Naive B cell (primary cell): ENCODE measurements at regions not wholly inside any gene's neighbourhood (a gene's known extent, or its start where the extent isn't known, plus 50 kb on each side); places are given as distances from the start of the nearest gene placed in this dataset.
"Not testable (repeated sequence)": the region's sequence is repeated elsewhere in the genome, so short reads cannot be mapped to it uniquely, and the experiment has no call there.

Source experiments
- ATAC-seq, 2 donors: fragments of 150-1000 bp; cut with Tn5 transposase; 2 replicates each; pipeline ENCODE4 v1.10.0; 2021; ENCODE audit warnings: low read depth in 2 of 2, mild to moderate bottlenecking in 2 of 2, moderate library complexity in 2 of 2
- DNase-seq: peaks from one replicate; pipeline ENCODE4 v3.0.0; 2022
- H3K27ac Mint-ChIP-seq, 6 donors: one replicate each; pipeline ENCODE4 v1.8.0; 2020 to 2022; ENCODE audit warnings: mild to moderate bottlenecking in 6 of 6, mixed read lengths in 6 of 6, moderate library complexity in 5 of 6, inconsistent platforms in 2 of 6
- H3K27me3 Mint-ChIP-seq, 3 donors: one replicate each; pipeline ENCODE4 v1.8.0; 2021 to 2022; ENCODE audit warnings: mixed read lengths in 3 of 3, mild to moderate bottlenecking in 1 of 3
- H3K36me3 Mint-ChIP-seq, 2 donors: one replicate each; pipeline ENCODE4 v1.8.0; 2020 to 2022; ENCODE audit warnings: mixed read lengths in 2 of 2, inconsistent platforms in 1 of 2, mild to moderate bottlenecking in 1 of 2
- H3K4me1 Mint-ChIP-seq, 3 donors: one replicate each; pipeline ENCODE4 v1.8.0; 2020 to 2022; ENCODE audit warnings: mixed read lengths in 3 of 3, inconsistent platforms in 1 of 3, mild to moderate bottlenecking in 1 of 3, moderate library complexity in 1 of 3
- H3K4me3 Mint-ChIP-seq, 8 donors: one replicate each; pipeline ENCODE4 v1.8.0; 2020 to 2022; ENCODE audit warnings: mild to moderate bottlenecking in 8 of 8, mixed read lengths in 8 of 8, moderate library complexity in 8 of 8, inconsistent platforms in 2 of 8
- H3K9me3 Mint-ChIP-seq, 7 donors: one replicate each; pipeline ENCODE4 v1.8.0; 2020 to 2022; ENCODE audit warnings: mixed read lengths in 7 of 7, mild to moderate bottlenecking in 5 of 7, inconsistent platforms in 2 of 7, moderate library complexity in 1 of 7

DNA sequence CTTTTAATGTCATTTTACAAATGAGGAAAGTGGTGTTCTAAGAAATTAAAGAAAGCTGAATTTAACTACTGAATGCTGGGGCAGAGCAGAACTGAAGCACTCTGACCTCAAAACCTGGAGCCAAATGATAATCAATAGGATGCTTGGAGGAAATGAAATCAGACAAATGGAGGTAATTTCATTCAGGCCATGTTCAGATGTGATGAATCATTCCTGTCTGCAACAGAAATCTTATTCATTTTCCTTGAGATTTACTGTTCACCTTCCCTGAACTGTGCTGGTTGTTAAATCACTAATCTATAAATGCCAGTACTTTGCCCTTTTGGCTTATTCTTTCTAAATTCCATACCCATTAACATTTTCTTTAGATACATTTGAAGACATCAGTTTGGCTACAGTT, 85.6 kb upstream of the SNX7 start:
- Mint-ChIP-seq H3K9me3 (peaks cover 0 to 6% (median 0%) of the 10 kb centered on the region in 7 donors), H3K36me3 (no peaks in the 10 kb centered on the region), H3K27ac (no peak overlapping the region), H3K27me3 (no peaks in the 10 kb centered on the region), H3K4me1 (no peaks in the 10 kb centered on the region), H3K4me3 (no peak overlapping the region)
- ATAC-seq (no peak), DNase-seq (no peak)

DNA sequence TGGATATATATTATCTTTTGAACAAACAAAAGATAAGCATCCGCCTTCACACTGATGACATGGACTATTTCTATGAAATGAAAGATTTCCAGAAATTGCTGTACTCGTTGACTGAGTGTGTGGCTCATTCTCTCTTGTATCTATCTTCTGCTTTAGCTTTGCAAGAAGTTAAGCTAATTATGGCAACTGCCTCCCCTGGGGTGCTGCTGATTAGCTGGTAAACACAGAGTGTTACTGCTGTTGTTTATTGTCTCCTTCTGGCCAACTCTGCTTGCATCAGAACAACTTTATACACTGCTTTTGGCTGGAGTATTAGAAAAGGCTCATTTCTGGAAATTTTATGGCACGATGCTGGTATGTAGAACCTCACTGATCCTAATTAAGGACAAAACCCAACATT, 95.6 kb upstream of the SNX7 start:
- ATAC-seq (no peak), DNase-seq (no peak)
- H3K27me3 Mint-ChIP-seq = no peaks in the 10 kb centered on the region
- no peaks in the 10 kb centered on the region for H3K36me3 Mint-ChIP-seq
- peaks cover 8 to 25% (median 15%) of the 10 kb centered on the region in 7 donors for H3K9me3 Mint-ChIP-seq
- H3K27ac Mint-ChIP-seq = no peak overlapping the region
- no peak overlapping the region for H3K4me3 Mint-ChIP-seq
- H3K4me1 Mint-ChIP-seq = no peaks in the 10 kb centered on the region

DNA sequence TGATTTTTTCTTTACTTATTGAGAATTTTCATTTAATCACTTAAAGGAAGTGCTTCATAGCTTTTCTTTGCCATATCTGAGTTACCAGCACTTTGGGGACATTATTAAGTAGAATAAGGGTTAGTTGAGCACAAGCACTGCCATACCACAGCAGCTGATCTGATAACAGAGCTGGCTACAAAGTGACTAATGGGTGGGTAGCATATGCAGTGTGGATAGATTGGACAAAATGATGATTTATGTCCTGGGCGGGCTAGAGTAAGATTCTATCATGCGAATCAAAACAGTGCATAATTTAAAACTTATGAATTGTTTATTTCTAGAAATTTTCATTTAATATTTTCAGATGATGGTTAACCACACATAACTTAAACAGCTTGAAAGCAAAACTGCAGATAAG, 102.2 kb upstream of the SNX7 start:
- DNase-seq = no peak
- Mint-ChIP-seq H3K9me3 (peaks cover 7 to 23% (median 13%) of the 10 kb centered on the region in 7 donors), H3K27me3 (no peaks in the 10 kb centered on the region), H3K4me1 (no peaks in the 10 kb centered on the region), H3K4me3 (no peak overlapping the region), H3K27ac (no peak overlapping the region), H3K36me3 (no peaks in the 10 kb centered on the region)
- ATAC-seq = no peak

DNA sequence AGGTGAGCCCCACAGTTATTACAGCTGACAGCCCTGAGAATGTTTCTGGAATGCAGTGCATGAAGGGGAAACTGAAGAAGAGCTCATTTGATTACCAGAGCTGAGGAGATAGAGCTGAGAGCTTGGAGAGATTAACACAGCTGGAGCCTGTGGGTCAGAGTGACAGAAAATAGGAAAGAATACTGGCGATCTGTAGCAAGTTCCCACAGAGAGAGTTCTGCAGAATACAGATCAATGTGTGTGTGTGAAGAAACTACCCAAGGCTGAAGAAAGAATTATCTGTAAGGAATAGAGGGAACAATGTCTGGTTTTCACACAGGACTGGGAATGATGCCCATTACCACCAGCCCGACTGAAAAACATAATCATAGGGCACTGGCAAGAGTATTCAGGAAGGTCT, 103.6 kb upstream of the SNX7 start:
- Mint-ChIP-seq H3K4me1 (no peaks in the 10 kb centered on the region), H3K27me3 (no peaks in the 10 kb centered on the region), H3K4me3 (no peak overlapping the region), H3K36me3 (no peaks in the 10 kb centered on the region), H3K9me3 (peaks cover 2 to 17% (median 7%) of the 10 kb centered on the region in 7 donors), H3K27ac (no peak overlapping the region)
- ATAC-seq (no peak), DNase-seq (no peak)

DNA sequence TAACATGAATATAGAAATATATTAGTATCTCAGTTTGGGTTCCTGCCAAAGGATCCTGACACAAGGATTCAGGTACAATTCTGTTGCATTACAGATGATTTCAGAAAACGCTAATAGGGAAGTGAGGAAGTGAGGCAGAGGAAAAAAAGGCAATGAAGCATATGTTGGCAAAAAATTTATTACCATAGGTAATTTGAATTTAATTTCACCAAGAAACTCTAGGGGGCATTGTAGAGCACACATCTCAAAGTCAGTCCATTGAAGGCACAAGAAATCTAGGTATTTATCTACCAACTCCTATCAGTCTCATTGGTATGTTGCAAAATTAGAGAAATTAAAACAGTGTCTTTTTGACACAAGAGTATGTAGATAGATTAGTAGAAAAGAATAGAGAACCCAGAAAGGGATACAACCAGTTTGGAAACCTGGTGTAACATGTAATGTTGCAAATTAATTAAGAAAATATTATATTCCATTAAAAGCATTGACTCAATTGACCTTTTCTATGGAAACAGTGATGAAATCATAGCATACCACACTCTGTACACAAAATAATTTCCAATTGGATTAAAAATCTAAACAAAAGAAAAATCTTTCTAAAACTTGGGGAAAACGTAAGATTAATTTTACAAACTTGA, 104.9 kb upstream of the SNX7 start:
- no peak for ATAC-seq
- no peak overlapping the region for H3K4me3 Mint-ChIP-seq
- DNase-seq = no peak
- no peaks in the 10 kb centered on the region for H3K4me1 Mint-ChIP-seq
- no peaks in the 10 kb centered on the region for H3K36me3 Mint-ChIP-seq
- H3K9me3 Mint-ChIP-seq = peaks cover 0 to 9% (median 2%) of the 10 kb centered on the region in 7 donors
- H3K27ac Mint-ChIP-seq = no peak overlapping the region
- H3K27me3 Mint-ChIP-seq = no peaks in the 10 kb centered on the region

DNA sequence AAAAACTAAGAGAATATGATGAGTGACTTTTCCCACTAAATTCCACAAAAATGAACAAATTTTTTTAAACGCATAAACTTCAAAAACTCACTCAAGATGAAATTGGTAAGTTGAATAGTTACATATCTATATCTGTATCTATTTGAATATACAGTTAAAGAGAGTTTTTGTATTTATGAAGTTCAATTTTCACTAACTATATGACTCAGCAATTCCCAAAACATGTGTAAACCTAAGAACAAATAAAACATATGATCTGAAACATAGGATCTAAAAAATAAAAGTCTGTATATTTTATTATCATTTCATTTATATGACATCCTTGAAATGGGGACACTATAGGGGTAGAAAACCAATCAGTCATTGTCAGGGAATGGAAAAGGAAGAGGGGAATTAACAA, 105.7 kb upstream of the SNX7 start:
- H3K4me3 Mint-ChIP-seq = no peak overlapping the region
- H3K27me3 Mint-ChIP-seq = no peaks in the 10 kb centered on the region
- H3K27ac Mint-ChIP-seq = no peak overlapping the region
- H3K9me3 Mint-ChIP-seq = peaks cover 0 to 13% (median 4%) of the 10 kb centered on the region in 7 donors
- no peaks in the 10 kb centered on the region for H3K36me3 Mint-ChIP-seq
- ATAC-seq = no peak
- no peaks in the 10 kb centered on the region for H3K4me1 Mint-ChIP-seq
- DNase-seq = no peak

DNA sequence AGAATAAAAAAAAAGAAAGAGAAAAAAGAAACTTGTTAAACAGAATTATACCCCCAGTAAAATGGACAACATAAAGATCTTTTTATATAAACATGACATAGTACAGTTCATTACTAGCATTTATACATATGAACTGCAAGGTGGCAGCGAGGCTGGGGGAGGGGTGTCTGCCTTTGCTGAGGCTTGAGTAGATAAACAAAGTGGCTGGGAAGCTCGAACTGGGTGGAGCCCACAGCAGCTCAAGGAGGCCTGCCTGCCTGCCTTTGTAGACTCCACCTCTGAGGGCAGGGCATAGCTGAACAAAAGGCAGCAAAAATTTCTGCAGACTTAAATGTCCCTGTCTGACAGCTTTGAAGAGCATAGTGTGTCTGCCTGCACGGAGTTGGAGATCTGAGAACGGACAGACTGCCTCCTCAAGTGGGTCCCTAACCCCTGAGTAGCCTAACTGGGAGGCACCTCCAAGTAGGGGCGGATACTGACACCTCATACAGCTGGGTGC, 108.9 kb upstream of the SNX7 start:
- not testable (repeated sequence) for DNase-seq, ATAC-seq, H3K27me3 Mint-ChIP-seq, H3K9me3 Mint-ChIP-seq, H3K4me3 Mint-ChIP-seq, H3K4me1 Mint-ChIP-seq, H3K36me3 Mint-ChIP-seq, H3K27ac Mint-ChIP-seq

DNA sequence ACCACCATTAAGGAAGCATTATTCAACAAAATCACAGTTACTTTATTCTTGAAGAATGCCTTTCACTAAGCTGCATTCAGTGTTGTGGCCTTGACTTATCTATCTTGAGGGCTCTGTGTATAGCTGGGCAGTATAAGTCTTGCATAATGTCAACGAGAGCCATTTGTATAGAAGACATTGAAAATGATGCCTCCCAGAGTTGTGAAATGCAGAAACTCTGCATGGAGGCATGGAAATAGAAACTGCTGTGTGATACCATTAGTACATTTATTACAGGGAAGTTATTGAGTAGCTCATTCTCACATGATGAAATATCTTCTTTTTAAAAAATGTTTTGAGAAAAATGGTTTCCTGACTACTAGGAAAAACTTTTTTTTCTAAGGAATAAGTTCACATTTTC, 111.4 kb upstream of the SNX7 start:
- Mint-ChIP-seq H3K9me3 (peaks cover 0 to 8% (median 2%) of the 10 kb centered on the region in 7 donors), H3K4me1 (no peaks in the 10 kb centered on the region), H3K27me3 (no peaks in the 10 kb centered on the region), H3K36me3 (no peaks in the 10 kb centered on the region), H3K27ac (no peak overlapping the region), H3K4me3 (no peak overlapping the region)
- DNase-seq (no peak), ATAC-seq (no peak)

DNA sequence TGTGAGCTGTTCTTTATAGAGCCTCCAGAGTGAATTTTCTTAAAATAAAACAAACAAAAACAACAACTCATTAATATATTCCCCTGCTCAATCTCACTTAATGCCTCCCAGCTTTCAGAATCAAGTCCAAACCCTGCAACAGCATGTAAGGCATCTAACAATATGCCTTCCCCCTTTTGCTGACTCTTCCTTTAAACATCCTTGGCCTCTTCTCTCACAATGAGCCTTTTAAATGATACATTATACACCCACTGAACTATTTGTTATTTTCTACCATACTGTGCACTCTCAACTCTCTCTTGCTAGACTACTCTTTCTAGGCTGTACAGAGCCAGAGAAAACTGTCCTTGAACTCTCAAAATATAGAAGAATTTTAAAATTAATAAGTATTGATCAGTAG, 115.2 kb upstream of the SNX7 start:
- Mint-ChIP-seq H3K36me3 (no peaks in the 10 kb centered on the region), H3K9me3 (peaks cover 0 to 8% (median 2%) of the 10 kb centered on the region in 7 donors), H3K27ac (no peak overlapping the region), H3K4me3 (no peak overlapping the region), H3K27me3 (no peaks in the 10 kb centered on the region), H3K4me1 (no peaks in the 10 kb centered on the region)
- DNase-seq (no peak), ATAC-seq (no peak)

DNA sequence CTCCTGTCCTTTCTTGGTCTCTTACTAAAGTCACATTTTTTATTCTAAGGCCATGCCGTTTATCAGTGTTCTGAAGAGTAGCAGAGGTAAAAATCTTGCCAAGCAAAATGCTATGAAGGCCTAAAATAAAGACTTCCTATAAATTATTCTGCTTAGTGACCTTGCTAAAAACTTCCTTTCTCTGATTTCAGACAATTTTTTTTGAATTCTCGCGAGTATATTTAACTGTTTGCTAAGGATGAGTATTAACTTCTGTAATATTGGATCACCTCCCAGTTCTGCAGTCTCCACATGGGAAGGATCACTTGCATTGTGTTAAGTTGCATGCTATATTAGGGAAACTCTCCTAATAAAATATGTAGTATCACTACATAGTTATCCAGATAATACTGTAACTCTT, 123.4 kb upstream of the SNX7 start:
- Mint-ChIP-seq H3K4me1 (no peaks in the 10 kb centered on the region), H3K27me3 (no peaks in the 10 kb centered on the region), H3K4me3 (no peak overlapping the region), H3K36me3 (no peaks in the 10 kb centered on the region), H3K27ac (no peak overlapping the region), H3K9me3 (peaks cover 0 to 8% (median 2%) of the 10 kb centered on the region in 7 donors)
- no peak for DNase-seq
- ATAC-seq = no peak

DNA sequence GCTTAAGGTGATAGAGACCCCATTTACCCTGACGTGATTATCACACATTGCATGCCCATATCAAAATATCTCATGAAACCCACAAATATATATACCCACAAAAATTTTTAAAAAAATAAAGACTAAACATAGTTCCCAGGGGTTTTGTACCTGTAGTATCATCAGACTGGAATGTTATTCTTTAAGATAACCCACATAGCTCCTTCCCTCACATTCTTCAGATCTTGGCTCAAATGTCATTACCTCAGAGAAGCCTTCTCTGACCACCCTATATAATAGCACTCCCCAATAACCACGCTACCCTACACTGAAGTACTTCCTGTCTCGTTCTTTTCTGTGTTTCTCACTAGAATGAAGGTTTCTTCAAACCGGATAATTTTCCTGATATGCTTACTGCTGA, 138.3 kb upstream of the SNX7 start:
- H3K36me3 Mint-ChIP-seq = no peaks in the 10 kb centered on the region
- peaks cover 3 to 51% (median 15%) of the 10 kb centered on the region in 7 donors for H3K9me3 Mint-ChIP-seq
- H3K27ac Mint-ChIP-seq = no peak overlapping the region

DNA sequence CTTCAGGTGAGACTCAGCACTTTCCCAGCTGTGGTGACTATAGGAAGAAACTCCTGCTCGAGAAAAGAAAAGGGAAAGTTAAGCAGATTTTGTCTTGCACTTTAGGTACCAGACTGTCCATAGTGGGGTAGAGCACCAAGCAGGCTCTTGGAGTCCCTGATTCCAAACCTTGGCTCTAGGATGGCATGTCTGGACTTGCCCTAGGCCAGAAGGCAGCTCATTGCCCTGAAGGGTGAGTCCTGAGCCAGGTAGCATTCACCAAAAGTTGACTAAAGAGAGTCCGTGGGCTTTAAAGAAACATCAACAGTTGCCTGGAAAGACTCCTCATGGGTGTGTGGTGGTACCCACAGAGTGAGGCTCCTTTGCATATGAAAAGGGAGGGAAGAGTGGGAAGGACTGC, 145.2 kb upstream of the SNX7 start:
- peaks cover 0 to 7% of the 10 kb centered on the region in 2 donors for H3K36me3 Mint-ChIP-seq
- H3K4me3 Mint-ChIP-seq = no peak overlapping the region
- H3K4me1 Mint-ChIP-seq = no peaks in the 10 kb centered on the region
- DNase-seq = no peak
- no peak overlapping the region for H3K27ac Mint-ChIP-seq
- H3K9me3 Mint-ChIP-seq = peaks cover 5 to 27% (median 10%) of the 10 kb centered on the region in 7 donors
- H3K27me3 Mint-ChIP-seq = no peaks in the 10 kb centered on the region
- ATAC-seq = no peak

More for the DNA sequence above, 138.3 kb upstream of the SNX7 start:
- Mint-ChIP-seq H3K27me3 (no peaks in the 10 kb centered on the region), H3K4me1 (no peaks in the 10 kb centered on the region), H3K4me3 (no peak overlapping the region)
- DNase-seq (no peak), ATAC-seq (no peak)

DNA sequence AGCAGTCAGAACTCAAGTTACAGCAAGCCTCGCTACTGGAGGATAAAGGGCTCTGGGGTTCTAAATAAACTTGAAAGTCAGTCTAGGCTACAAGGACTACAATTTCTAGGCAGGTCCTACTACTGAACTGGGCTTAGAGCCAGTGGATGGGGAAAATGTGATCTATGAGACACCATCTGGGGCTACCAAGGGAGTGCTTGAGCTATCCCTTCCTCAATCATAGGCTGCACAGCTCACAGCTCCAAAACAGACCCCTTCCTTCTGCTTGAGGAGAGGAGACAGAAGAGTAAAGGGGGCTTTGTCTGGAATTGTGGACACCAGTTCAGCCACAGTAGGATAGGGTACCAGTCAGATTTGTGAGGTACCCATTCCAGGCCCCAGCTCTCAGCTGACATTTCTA, 145.8 kb upstream of the SNX7 start:
- Mint-ChIP-seq H3K27me3 (no peaks in the 10 kb centered on the region), H3K36me3 (peaks cover 0 to 7% of the 10 kb centered on the region in 2 donors), H3K27ac (no peak overlapping the region), H3K4me1 (no peaks in the 10 kb centered on the region), H3K4me3 (no peak overlapping the region), H3K9me3 (peaks cover 6 to 29% (median 12%) of the 10 kb centered on the region in 7 donors)
- DNase-seq (no peak), ATAC-seq (no peak)

DNA sequence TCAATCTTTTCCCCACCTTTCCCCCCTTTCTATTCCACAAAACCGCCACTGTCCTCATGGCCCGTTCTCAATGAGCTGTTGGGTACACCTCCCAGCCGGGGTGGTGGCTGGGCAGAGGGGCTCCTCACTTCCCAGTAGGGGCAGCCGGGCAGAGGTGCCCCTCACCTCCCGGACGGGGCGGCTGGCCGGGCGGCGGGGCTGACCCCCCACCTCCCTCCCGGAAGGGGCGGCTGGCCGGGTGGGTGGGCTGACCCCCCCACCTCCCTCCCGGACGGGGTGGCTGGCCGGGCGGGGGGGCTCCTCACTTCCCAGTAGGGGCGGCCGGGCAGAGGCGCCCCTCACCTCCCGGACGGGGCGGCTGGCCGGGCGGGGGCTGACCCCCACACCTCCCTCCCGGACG, 149.3 kb upstream of the SNX7 start:
- H3K4me3 Mint-ChIP-seq, H3K27me3 Mint-ChIP-seq, DNase-seq, ATAC-seq, H3K27ac Mint-ChIP-seq, H3K4me1 Mint-ChIP-seq, H3K36me3 Mint-ChIP-seq: not testable (repeated sequence)
- peaks cover 7 to 25% (median 15%) of the 10 kb centered on the region in 7 donors for H3K9me3 Mint-ChIP-seq

DNA sequence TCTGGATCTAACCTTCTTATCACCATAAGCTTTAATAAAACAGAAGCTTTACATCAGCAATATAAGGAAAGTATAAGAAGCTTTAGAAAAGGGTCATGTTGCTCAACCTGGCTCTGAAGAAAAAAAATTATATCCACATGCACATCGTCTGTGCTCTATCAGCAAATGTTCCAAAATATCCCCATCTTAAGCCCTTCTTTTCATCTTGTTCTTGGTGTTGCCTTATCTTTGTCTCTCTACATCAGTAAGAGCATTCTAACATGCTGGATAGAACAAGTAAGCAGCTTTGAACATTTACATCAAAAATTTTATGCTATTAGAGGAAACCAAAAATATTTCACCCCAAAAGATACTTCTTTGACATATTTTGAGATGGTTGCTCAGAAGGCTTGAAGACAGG, 157.8 kb upstream of the SNX7 start:
- peaks cover 14 to 47% (median 18%) of the 10 kb centered on the region in 7 donors for H3K9me3 Mint-ChIP-seq
- H3K27me3 Mint-ChIP-seq = no peaks in the 10 kb centered on the region
- no peak overlapping the region for H3K27ac Mint-ChIP-seq
- no peaks in the 10 kb centered on the region for H3K4me1 Mint-ChIP-seq
- H3K36me3 Mint-ChIP-seq = peaks cover 0 to 16% of the 10 kb centered on the region in 2 donors
- no peak for DNase-seq
- no peak for ATAC-seq
- no peak overlapping the region for H3K4me3 Mint-ChIP-seq
